ENCODE measurements at regions not wholly inside any gene's neighbourhood (a gene's known extent, or its start where the extent isn't known, plus 50 kb on each side); places are given as distances from the start of the nearest gene placed in this dataset.

DNA sequence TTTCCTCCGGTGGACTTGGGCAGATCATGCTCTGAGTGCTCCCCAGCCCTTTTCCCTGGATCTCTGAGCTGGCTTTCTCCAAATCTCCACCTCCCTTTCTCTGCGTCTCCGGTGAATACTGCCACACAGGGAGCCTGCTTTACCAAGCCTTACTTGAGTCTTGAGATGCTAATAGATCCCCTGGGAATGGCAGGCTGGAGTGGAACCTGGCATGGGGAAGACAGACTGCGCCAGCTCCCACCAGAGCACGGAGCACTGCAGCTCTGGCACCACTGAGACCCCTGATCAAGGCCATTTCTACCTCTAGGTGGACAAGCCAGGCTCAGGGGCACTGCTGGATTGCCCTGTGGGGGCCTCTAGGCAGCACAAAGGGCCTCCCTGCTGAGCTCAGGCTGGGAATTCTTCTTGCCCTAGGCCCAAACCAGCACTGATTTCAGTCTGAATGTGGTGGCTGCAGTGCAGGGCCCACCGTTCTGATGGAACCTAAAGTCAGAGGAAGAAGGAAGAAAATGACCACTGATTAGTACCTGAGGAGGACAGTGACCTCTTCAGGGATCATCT is 74.3 kb upstream of the CRHR1 start:
- DNase-seq (ENCODE audit: low read depth, low spot score), result no peak

DNA sequence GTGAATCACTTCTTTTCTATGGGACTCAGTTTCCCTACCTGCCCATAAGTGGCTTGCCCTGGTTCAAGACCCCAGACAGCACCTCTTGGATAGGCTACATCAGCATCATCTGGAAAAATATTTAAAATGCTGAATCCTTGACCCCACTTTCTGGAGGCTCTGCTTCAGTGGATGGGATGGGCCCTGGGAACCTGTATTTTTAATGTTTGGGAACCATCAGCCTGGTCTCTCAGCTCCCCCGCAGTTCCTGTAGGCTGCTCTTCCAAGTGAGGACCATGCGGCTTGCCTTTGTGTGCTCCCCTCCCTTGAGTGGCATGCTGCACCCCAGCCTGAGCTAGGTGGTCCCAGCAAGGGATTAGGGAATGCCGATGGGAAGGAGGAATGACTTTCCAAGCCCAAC is 68.3 kb upstream of the CRHR1 start:
- no peak for DNase-seq (ENCODE audit: low read depth, low spot score)

DNA sequence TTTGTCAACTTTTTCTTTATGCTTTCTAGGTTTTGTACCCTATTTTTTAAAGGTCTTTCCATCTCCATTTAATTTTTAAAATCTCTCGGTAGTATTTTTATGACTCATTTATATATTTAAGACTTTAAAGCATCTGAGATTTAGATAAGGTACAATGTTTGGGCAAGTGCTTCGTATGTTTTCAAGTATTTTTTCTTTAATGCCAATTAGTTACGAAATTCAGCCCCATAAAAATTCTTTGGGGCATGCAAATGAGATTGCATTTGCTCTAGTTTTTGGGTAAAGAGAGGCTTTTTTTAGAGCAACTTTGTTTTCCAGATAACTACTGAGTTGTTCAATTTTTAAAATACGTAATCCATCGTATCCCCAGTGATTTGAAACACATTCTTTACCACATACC is 65.3 kb upstream of the CRHR1 start:
- no peak for DNase-seq (ENCODE audit: low read depth, low spot score)

DNA sequence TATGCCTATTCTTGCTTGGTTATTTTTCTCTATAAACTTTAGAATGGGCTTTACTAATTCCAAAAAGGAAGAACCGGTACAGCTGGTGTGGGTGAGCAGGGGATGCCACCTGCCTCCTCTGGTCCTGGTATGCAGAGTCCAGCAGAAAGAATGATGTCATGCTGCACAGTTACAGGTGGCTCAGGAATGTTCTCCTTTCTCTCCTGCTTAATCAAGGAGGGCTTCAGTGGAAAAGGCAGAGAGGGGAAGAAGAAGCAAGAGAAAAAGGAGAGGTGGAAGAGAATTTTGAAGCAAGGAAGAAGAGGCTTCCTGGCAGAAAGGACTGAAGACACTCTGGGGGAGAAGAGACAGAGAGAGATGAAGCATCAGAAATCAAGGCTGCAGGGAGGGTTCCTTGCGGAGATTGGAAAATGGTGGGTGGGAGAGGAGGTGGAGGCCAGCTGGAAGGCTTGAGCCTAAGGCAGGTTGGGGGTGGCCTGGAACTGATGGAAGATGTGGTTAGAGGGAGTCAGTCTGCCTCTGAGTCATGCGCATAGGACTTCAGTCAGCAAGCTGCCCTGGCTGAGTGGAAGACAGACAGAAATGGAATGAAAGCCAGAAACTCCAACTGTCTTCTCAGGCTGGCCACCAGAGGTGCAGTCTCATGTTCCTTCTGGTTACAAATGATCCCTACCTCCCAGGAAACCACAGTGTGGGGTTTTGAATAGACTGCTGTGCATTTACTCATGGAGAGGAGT is 64.6 kb upstream of the CRHR1 start:
- DNase-seq (ENCODE audit: low read depth, low spot score), result no peak

DNA sequence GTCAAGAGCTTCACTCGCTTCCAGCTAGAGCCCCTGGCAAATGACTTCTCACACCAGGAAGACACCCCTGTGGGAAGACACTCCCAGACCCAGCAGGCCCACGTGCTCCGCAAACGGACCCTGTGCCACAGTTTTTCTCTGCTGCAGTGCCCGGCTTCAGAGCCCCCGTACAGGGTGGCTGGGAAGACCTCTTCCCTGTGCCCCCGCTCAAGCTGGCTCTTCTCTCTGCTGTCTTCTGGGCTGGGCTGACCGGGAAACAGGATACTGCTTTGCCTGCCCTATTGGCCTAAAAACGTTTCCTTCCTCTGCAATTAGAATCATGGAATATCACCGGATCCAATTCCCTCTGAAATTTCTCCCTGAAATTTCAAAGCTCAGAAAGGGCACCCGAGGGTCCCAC is 63.7 kb upstream of the CRHR1 start:
- DNase-seq (ENCODE audit: low read depth, low spot score), result no peak

DNA sequence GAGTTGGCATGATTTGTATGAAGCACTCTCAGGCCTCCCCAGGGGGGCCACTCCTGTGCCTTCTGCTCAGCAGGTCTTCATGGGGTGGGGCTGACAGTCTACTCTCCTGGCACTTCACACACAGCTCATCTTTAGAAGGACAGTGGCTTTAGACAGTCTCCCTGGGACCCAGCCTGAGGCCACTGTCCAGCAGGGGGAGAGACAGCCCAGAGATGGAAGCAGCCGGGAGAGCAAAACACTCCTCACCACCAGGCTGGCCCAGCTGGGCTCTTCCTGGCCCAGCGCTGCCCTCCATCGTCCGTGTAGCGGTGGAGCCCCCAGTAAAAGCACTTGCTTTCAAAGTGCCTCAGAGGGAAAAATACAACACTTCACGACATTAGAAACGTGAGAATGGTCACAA is 62.0 kb upstream of the CRHR1 start:
- no peak for DNase-seq (ENCODE audit: low read depth, low spot score)

DNA sequence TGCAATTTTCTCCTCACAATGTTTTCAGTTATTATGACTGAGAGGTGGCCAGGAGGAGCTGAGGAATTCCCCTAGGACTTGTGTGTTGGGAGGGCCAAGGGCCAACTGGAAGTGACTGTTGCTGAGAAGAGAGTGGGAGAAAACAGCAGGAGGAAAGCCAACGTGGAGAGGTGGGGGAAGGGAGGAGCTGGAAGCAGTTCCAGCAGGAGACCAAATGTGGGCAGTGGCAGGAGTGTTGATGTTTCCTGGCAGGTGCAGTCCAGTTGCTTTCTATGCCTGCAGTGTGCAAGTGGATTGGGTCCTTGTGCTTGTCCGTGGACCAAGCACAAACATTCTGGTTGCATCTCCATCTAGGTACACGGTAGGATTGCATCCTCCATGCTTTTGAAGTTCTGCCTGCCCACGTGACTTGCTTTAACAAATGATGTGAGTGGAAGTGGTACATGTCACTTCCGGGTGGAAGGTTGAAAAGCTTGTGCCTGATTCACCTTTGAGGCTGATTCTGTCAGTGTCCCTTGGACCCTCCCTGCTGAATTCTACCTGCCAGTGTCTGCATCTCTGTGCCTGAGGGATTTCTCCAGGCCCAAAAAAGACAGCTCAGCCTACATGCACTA is 54.7 kb upstream of the CRHR1 start:
- DNase-seq (ENCODE audit: low read depth, low spot score), result no peak

DNA sequence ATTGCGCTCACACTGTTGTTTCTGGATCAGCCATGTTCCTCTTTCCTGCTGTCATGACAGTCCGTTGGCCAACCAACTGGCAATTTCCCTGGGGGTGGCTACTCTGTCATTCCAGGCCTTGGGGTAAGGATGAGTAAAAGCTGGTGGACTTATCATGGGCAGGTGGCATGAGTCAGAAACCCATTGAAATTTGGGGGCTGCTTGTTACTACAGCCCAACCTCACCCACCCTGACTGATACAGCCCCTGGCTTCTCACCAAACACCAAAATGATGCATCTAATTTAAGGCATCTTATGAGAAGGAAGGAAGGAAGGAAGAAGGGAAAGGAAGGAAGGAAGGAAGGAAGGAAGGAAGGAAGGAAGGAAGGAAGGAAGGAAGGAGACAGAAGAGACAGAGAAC is 53.9 kb upstream of the CRHR1 start:
- no peak for DNase-seq (ENCODE audit: low read depth, low spot score)

DNA sequence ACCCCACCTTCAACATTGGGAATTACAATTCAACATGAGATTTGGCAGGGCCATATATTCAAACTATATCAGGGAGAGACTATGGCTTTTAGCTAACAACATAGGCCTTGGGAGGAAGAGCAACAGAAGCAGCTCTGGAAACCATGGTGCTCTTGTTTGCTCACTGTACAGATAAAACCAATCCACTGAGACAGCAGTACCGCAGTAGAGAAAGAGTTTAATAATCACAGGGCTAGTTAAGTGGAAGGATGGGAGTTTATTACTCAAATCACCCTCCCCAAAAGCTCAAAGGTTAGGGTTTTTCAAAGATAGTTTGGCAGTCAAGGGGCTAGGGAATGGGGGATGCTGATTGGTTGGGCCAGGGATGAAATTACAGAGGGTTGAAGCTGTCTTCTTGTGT is 52.7 kb upstream of the CRHR1 start:
- DNase-seq (ENCODE audit: low read depth, low spot score), result no peak

DNA sequence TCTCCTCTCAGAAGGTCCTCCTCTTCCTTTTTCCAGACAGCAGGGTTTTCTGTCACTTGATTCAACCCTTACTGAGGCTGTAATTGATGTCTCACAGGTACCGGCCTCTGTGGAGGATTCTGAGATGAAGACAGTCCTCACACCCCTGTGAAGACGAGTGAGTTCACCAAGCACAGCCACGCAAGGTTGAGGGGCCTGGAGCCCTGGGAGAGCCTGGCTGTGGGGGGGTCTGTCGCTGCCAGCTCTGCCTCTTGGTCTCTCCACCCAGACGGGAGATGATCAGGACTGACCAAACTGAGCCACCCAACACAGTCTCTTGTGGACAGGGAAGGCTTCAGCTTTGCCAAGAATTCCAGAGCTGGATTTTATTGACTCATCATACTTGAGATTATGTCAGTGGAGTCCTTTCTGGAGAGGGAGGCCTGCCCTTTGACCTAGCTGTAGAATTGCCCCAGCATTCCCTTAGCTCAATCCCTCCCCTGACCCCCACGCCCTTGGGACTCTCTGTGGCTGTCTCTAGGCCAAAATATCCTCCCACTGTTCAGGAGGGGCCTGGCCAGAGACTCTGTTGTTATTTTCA is 51.1 kb upstream of the CRHR1 start:
- no peak for DNase-seq (ENCODE audit: low read depth, low spot score)

DNA sequence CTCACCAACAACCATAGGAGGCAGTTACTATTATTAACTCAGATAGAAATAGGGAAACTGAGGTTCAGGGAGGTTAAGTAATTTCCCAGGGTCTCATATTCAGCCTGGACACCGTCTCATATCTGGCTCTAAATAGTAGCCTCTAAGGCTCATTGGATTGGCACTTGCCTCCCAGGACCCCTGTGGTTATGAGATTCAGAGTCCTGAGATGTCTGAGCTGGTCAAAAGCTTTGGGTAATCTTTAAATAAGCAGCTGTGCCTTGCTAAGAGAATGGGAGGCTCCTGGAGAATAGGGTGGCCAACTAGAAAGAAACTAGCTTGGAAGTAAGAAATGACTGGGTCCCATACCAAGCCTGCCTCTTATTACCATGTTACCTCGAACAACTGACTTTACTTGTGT is 50.3 kb upstream of the CRHR1 start:
- DNase-seq (ENCODE audit: low read depth, low spot score), result no peak

All from activated CD4-positive, CD25-positive, alpha-beta regulatory T cell treated with anti-CD3 and anti-CD28 coated beads, Interleukin-2, amount 50 U/mL, for 16 hours (primary cell).